ENCODE measurements at regions not wholly inside any gene's neighbourhood (a gene's known extent, or its start where the extent isn't known, plus 50 kb on each side); places are given as distances from the start of the nearest gene placed in this dataset.

GRCh38 chr22:26975865-26976264, 318.5 kb downstream of the MIAT start:
- DNase-seq = no peak

GRCh38 chr22:26977741-26978376, 320.5 kb downstream of the MIAT start:
- no peak for DNase-seq

- DNase-seq = no peak
Observed at GRCh38 chr22:26979294-26979693, 321.9 kb downstream of the MIAT start.

GRCh38 chr22:26981111-26981510, 323.7 kb downstream of the MIAT start:
- DNase-seq = no peak

GRCh38 chr22:26981541-26981940, 324.2 kb downstream of the MIAT start:
- no peak for DNase-seq

GRCh38 chr22:26983311-26983710, 325.9 kb downstream of the MIAT start:
- DNase-seq = no peak

- DNase-seq = no peak
Observed at GRCh38 chr22:26985206-26985605, 327.8 kb downstream of the MIAT start.

- DNase-seq = no peak
Observed at GRCh38 chr22:26985931-26986782, 328.8 kb downstream of the MIAT start.

GRCh38 chr22:26986884-26987283, 329.5 kb downstream of the MIAT start:
- DNase-seq = no peak

- no peak for DNase-seq
Observed at GRCh38 chr22:26990503-26991189, 333.3 kb downstream of the MIAT start.

- no peak for DNase-seq
Observed at GRCh38 chr22:26992556-26992955, 335.2 kb downstream of the MIAT start.

GRCh38 chr22:26993886-26994285, 336.5 kb downstream of the MIAT start:
- no peak for DNase-seq

GRCh38 chr22:26994801-26995200, 337.4 kb downstream of the MIAT start:
- no peak for DNase-seq

GRCh38 chr22:26995235-26995634, 337.8 kb downstream of the MIAT start:
- DNase-seq = no peak

- no peak for DNase-seq
Observed at GRCh38 chr22:26996154-26996553, 338.8 kb downstream of the MIAT start.

- no peak for DNase-seq
Observed at GRCh38 chr22:26998129-26998528, 340.7 kb downstream of the MIAT start.

GRCh38 chr22:26998716-26999115, 341.3 kb downstream of the MIAT start:
- no peak for DNase-seq

- DNase-seq = no peak
Observed at GRCh38 chr22:27003297-27003696, 345.9 kb downstream of the MIAT start.

GRCh38 chr22:27004434-27004833, 347.0 kb downstream of the MIAT start:
- no peak for DNase-seq

GRCh38 chr22:27008454-27008853, 351.1 kb downstream of the MIAT start:
- DNase-seq = no peak

GRCh38 chr22:27011133-27011532, 353.7 kb downstream of the MIAT start:
- DNase-seq = no peak

- DNase-seq = no peak
Observed at GRCh38 chr22:27011717-27012116, 354.3 kb downstream of the MIAT start.

- DNase-seq = no peak
Observed at GRCh38 chr22:27019827-27020226, 362.4 kb downstream of the MIAT start.
